ENCODE measurements at regions not wholly inside any gene's neighbourhood (a gene's known extent, or its start where the extent isn't known, plus 50 kb on each side); places are given as distances from the start of the nearest gene placed in this dataset.
A peak's percentile ranks its signal among the peaks of the same experiment; 100 is the strongest.

GRCh38 chr13:70571221-70571620 lies 463.0 kb upstream of the KLHL1 start:
- Histone ChIP-seq H3K36me3 (ENCODE audit: control insufficient read depth in 2 of 2, extremely low read depth in 1 of 2, insufficient read depth in 2 of 2, low read length in 2 of 2) (no peaks in the 10 kb centered on the region), H3K27ac (ENCODE audit: control insufficient read depth, insufficient read depth, low read length) (no peak overlapping the region), H3K4me1 (ENCODE audit: control insufficient read depth, extremely low read depth, insufficient read depth, low read length) (no peaks in the 10 kb centered on the region), H4K20me1 (ENCODE audit: control insufficient read depth, extremely low read depth, insufficient read depth, low read length) (no peaks in the 10 kb centered on the region), H3K79me2 (ENCODE audit: control insufficient read depth, insufficient read depth, low read length) (no peaks in the 10 kb centered on the region), H3K4me3 (ENCODE audit: control insufficient read depth in 2 of 3, extremely low read depth in 1 of 3, insufficient read depth in 2 of 3, low read depth in 1 of 3, low read length in 3 of 3) (no peak overlapping the region), H3K9me1 (ENCODE audit: control insufficient read depth, extremely low read depth, insufficient read depth, low read length) (no peaks in the 10 kb centered on the region), H3K27me3 (ENCODE audit: control insufficient read depth, extremely low read depth, insufficient read depth, low read length) (no peaks in the 10 kb centered on the region), H2AFZ (ENCODE audit: control insufficient read depth, low read length) (no peak overlapping the region), H3K4me2 (ENCODE audit: control insufficient read depth, extremely low read depth, insufficient read depth, low read depth, low read length) (no peak overlapping the region), H3K9me3 (ENCODE audit: control insufficient read depth, low read depth, low read length) (no peaks in the 10 kb centered on the region), H3K9ac (ENCODE audit: control insufficient read depth, extremely low read depth, insufficient read depth, low read length) (no peak overlapping the region)
- DNase-seq (ENCODE audit: low read depth, low spot score) (no peak), FAIRE-seq (no peak)
- dilution Hi-C loops (cut with MboI; ENCODE audit: extremely low pct_ligation_motif_present, low sequenced_read_pairs), result no loop called here
- TF ChIP-seq EZH2 (IDR thresholded peaks at IDR 0.05; ENCODE audit: low read length) (no peak), CTCF (optimal IDR thresholded peaks at IDR 0.05 in 1 of 3, IDR thresholded peaks at IDR 0.05 in 1 of 3, conservative IDR thresholded peaks at IDR 0.05 in 1 of 3; ENCODE audit: extremely low read depth in 1 of 3, insufficient read depth in 2 of 3, low read length in 3 of 3) (no peak)

DNA sequence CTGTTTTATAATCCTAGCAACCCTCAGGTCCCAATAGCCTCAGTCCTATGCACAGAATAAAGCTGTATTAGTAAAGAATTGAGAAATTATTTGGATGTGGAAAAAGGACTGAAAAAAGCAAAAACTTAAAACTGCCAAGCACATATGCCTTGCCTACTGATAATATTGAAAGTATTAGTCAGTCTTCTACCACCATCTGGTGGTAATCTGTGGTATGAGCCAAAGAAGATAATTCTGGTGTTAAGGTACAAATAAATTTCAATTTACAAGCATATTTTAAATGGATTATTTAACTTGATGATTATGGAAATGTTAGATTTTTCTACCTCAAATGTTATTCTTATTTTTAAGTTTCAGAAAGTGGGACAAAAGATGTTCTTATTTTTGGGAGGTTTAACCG lies 460.3 kb upstream of the KLHL1 start:
- H3K9me1 ChIP-seq (ENCODE audit: control insufficient read depth, extremely low read depth, insufficient read depth, low read length), result no peaks in the 10 kb centered on the region
- TF ChIP-seq CTCF (optimal IDR thresholded peaks at IDR 0.05 in 1 of 3, IDR thresholded peaks at IDR 0.05 in 1 of 3, conservative IDR thresholded peaks at IDR 0.05 in 1 of 3; ENCODE audit: extremely low read depth in 1 of 3, insufficient read depth in 2 of 3, low read length in 3 of 3) (peak in 2 of 3 experiments; percentile 34 to 43), EZH2 (IDR thresholded peaks at IDR 0.05; ENCODE audit: low read length) (no peak)
- no peaks in the 10 kb centered on the region for H4K20me1 ChIP-seq (ENCODE audit: control insufficient read depth, extremely low read depth, insufficient read depth, low read length)
- FAIRE-seq (no peak), DNase-seq (ENCODE audit: low read depth, low spot score) (no peak)
- no peak overlapping the region for H3K4me2 ChIP-seq (ENCODE audit: control insufficient read depth, extremely low read depth, insufficient read depth, low read depth, low read length)
- no peaks in the 10 kb centered on the region for H3K36me3 ChIP-seq (ENCODE audit: control insufficient read depth in 2 of 2, extremely low read depth in 1 of 2, insufficient read depth in 2 of 2, low read length in 2 of 2)
- H3K9ac ChIP-seq (ENCODE audit: control insufficient read depth, extremely low read depth, insufficient read depth, low read length), result no peak overlapping the region
- no peaks in the 10 kb centered on the region for H3K4me1 ChIP-seq (ENCODE audit: control insufficient read depth, extremely low read depth, insufficient read depth, low read length)
- H3K27ac ChIP-seq (ENCODE audit: control insufficient read depth, insufficient read depth, low read length), result no peak overlapping the region
- no peaks in the 10 kb centered on the region for H3K27me3 ChIP-seq (ENCODE audit: control insufficient read depth, extremely low read depth, insufficient read depth, low read length)
- H3K4me3 ChIP-seq (ENCODE audit: control insufficient read depth in 2 of 3, extremely low read depth in 1 of 3, insufficient read depth in 2 of 3, low read depth in 1 of 3, low read length in 3 of 3), result no peak overlapping the region
- H3K79me2 ChIP-seq (ENCODE audit: control insufficient read depth, insufficient read depth, low read length), result no peaks in the 10 kb centered on the region
- H3K9me3 ChIP-seq (ENCODE audit: control insufficient read depth, low read depth, low read length), result no peaks in the 10 kb centered on the region
- dilution Hi-C loops (cut with MboI; ENCODE audit: extremely low pct_ligation_motif_present, low sequenced_read_pairs), result no loop called here
- no peak overlapping the region for H2AFZ ChIP-seq (ENCODE audit: control insufficient read depth, low read length)
